HL-60/S4 (cell line): ENCODE measurements at regions not wholly inside any gene's neighbourhood (a gene's known extent, or its start where the extent isn't known, plus 50 kb on each side); places are given as distances from the start of the nearest gene placed in this dataset.

Source experiments
- in situ Hi-C: fragments of 300-500 bp; cut with MboI; formaldehyde crosslinking; loops from 2 replicates; pipeline ENCODE4 v1.14.3; 2022; ENCODE audit warnings: low sequenced_read_pairs

GRCh38 chr21:17455451-17455850, 57.4 kb upstream of the CXADR start:
- in situ Hi-C loops: no loop called here

DNA sequence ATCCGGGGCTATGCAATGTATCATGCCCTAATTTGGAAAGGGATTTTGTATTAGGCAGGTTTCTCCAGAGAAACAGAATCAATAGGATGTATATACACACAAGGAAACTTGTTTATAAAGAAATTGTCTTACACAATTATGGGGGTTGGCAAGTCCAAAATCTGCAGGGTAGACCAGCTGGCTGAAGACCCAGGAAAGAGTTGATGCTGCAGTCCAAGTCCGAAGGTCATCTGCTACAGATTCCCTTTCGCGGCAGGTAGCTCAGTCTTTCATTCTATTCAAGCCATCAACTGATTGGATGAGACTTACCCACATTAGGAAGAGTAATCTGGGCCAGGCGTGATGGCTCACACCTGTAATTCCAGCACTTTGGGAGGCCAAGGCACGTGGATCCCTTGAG, 54.6 kb upstream of the CXADR start:
- in situ Hi-C loops: no loop called here

DNA sequence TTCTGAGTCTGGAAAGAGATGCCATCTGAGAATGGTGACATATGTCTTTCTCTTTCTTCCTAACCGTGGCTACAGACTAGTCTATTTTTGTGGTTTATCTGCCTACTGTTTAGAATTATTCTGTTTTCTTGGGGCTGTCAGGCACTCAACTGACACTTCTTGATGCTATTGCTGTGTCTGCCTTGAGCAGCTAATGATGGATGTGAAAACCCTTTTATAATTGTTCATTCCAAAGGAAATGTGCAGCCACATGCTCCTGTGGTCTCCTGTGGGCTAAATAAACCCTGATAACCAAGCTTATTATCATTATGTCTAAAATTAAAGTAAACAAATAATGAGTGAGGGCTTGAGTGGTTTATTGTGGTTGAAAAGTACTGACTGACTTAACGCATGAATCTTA, 52.7 kb upstream of the CXADR start:
- in situ Hi-C loops: no loop called here

DNA sequence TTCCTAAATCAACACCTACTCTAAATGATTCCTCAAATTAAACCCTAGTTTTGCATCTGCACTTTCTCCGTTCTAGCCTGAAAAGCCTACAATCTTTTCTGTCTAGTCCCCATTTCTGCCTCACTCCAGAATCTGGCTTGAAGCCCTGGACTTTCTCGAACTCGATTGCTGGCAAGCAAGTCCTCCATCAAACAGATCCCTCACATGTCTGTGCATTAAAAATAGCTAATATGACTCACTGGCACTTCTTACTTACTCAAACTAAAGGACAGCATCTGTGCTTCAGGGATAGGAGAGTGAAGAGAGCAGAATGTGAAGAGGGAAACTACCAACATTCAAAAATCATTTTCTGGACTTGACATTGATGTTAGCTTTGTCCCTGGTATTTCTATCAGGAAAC, 51.8 kb upstream of the CXADR start:
- in situ Hi-C loops: no loop called here

DNA sequence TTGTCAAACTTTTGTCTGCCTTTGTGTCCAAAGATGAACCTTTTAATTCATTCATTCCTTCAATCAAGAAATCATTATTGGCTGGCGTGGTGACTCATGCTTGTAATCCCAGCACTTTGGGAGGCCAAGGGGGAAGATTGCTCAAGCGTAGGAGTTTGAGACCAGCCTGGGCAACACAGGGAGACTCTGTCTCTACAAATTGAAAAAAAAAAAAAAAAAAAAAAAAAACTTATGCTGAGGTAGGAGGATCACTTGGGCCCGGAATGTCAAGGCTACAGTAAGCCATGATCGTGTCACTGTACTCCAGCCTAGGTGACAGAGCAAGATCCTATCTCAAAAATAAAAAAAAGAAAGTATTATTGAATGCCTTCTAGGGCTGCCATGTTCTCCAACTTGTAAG, 51.3 kb upstream of the CXADR start:
- in situ Hi-C loops: no loop called here

GRCh38 chr21:17462276-17462981, 50.4 kb upstream of the CXADR start:
- in situ Hi-C loops: no loop called here
